Fibroblast of the aortic adventitia (primary cell): ENCODE measurements at regions not wholly inside any gene's neighbourhood (a gene's known extent, or its start where the extent isn't known, plus 50 kb on each side); places are given as distances from the start of the nearest gene placed in this dataset.

Source experiments
- DNase-seq: peaks from one replicate; pipeline ENCODE4 v3.0.0-alpha.2; 2010; ENCODE audit warnings: low read depth
- H3K4me3 ChIP-seq: 2 replicates; pipeline ENCODE4 v1.5.1; 2011; ENCODE audit warnings: low read depth, mild to moderate bottlenecking, control low read depth, low read length, moderate library complexity
- CTCF ChIP-seq: IDR thresholded peaks from 2 replicates; pipeline ENCODE4 v1.5.1; 2011; ENCODE audit warnings: mild to moderate bottlenecking, low read length, control low read depth, inconsistent platforms; ENCODE audit not compliant: insufficient read depth

GRCh38 chr1:118649369-118650106 lies 338.6 kb downstream of the TBX15 start:
- no peak for TF ChIP-seq CTCF
- H3K4me3 ChIP-seq = no peak overlapping the region
- no peak for DNase-seq

GRCh38 chr1:118636004-118636403 lies 352.1 kb downstream of the TBX15 start:
- no peak for TF ChIP-seq CTCF
- no peak for DNase-seq
- H3K4me3 ChIP-seq = no peak overlapping the region

- H3K4me3 ChIP-seq = no peak overlapping the region
- DNase-seq = no peak
- no peak for TF ChIP-seq CTCF
Measured at GRCh38 chr1:118627435-118627834, 360.7 kb downstream of the TBX15 start.

GRCh38 chr1:118621839-118622238 lies 366.3 kb downstream of the TBX15 start:
- no peak for TF ChIP-seq CTCF
- no peak overlapping the region for H3K4me3 ChIP-seq
- no peak for DNase-seq

DNA sequence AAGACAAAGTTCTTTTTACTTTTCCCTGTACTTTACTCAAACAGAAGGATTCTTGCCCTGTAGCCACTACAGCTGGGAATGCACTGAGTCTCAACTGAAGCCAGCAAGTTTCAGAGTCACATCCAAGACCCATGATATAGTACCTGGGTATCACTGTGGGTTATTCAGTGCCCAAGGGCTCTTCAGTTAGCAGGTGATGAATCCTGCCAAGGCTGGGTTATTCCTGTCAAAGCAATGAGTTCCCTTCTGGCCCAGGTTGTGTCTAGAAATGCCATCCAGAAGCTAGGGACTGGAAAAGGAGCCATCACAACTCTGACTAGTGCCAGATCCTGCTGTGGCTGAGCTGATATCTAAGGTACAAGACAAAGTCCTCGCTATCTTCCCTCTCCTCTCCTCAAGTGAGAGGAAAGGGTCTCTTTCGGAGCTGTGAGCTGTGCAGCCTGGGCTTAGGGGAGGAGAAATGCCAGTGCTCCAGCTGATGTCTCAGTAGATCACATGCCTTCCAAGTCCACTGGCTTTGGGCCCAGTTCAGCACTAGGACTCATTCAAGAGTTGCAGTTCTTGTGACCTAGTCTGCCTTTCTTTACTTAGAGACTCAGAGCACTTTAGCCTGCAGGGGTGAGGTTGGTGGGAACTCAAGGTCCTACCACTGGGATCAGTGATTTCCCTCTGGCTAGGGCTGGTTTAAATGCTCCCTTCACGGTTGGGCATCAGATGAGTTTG lies 369.4 kb downstream of the TBX15 start:
- no peak overlapping the region for H3K4me3 ChIP-seq
- no peak for TF ChIP-seq CTCF
- peak; percentile 1 for DNase-seq

DNA sequence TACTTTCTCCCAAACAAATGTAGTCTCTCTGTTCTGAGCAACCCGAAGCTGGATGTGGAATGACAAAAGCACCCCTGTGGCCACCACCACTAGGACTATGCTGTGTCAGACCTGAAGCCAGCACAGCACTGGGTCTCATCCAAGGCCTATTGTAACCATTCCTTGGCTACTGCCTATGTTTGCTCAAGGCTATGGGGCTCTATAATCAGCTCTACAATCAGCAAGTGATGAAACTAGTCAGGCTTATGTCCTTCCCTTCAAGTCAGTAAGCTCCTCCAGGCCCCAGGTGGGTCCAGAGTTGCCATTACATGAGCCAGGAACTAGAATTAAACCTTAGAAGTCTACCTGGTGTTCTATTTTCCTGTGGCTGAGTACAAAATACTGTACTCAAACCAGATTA lies 370.2 kb downstream of the TBX15 start:
- DNase-seq = no peak
- no peak overlapping the region for H3K4me3 ChIP-seq
- no peak for TF ChIP-seq CTCF

GRCh38 chr1:118615066-118615465 lies 373.1 kb downstream of the TBX15 start:
- no peak for TF ChIP-seq CTCF
- no peak for DNase-seq
- no peak overlapping the region for H3K4me3 ChIP-seq
